Hypothalamus (tissue), 51 donors: ENCODE measurements at regions not wholly inside any gene's neighbourhood (a gene's known extent, or its start where the extent isn't known, plus 50 kb on each side); places are given as distances from the start of the nearest gene placed in this dataset.
A peak's percentile ranks its signal among the peaks of the same experiment; 100 is the strongest.

Experiments
- DNase-seq, 51 donors: peaks; one replicate each; lab custom pipeline; 2025; lab: John Stamatoyannopoulos, UW

DNA sequence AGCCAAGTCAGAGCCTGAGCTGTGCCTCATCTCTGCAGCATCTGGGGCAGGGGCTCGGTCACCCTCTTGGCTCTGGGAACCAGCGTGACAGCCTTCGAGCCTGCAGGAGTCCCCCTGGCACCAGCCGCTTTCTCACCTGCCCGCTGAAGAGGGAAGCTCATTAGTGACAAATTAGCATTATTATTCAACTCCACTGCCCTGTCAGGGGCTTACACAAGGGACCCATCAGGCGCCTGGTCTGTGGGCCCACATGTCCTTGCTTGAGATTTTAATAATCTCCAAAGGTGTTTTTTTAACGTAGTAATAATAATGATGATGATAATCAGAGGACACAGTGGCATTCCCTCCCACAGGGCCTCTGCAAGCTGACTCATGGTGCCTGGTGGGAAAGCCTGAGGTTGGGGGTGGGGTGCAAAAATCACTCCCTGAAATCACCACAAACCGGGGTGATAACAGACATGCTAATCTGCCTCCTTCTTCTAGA is 98.1 kb upstream of the IGSF21 start:
- peak in 1 of 51 donors; percentile 22 for DNase-seq

DNA sequence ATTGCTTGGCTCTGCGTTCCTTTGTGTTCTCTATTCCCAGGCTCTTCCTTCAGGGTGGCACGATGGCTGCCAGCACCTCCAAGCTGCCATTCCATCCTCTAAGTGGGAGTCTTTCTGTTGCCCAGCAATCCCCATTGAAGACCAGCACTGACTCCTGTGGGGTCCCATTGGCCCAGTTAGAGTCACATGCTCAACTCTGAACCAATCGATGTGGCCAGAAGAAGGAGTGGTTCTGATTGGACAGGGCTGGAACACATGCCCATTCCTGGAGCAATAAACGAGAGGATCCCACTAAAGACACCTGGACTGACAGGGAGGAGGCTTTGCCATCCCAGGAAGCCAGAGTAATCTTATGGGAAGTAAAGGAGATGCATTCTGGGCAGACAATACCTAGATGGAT is 97.2 kb upstream of the IGSF21 start:
- no peak for DNase-seq

DNA sequence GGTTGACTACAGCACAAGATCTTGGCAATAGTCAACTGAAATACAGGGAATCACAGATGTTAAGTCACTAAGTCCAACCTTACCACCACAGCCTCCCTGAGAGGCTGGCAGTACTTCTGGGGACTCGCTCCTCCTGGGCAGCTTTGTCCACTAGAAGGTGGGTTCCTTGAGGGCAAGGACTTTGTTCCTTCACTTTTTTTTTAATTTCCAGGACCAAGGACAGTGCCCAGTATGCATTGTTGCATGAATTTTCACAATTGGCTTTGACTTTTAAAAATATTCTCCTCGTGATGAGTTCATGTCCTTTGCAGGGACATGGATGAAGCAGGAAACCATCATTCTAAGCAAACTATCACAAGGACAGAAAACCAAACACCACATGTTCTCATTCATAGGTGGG is 96.7 kb upstream of the IGSF21 start:
- no peak for DNase-seq

DNA sequence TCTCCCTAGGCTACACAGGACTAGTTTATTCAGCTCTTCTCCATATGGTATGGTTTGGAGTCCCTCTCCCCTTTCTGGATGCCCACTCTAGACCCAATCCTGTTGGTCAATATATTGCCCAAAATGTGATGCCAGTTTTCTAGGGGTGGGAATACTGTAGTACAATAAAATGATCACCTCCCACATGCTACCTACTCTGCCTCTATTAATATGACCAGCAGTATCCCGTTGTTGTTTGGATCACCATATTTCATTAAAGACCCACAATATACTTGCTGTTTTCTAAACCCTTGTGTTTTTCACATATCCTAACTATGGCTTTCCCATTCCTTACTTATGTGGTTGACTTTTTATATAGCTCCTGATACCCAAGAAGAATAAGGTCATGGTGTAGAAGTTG is 95.9 kb upstream of the IGSF21 start:
- no peak for DNase-seq

DNA sequence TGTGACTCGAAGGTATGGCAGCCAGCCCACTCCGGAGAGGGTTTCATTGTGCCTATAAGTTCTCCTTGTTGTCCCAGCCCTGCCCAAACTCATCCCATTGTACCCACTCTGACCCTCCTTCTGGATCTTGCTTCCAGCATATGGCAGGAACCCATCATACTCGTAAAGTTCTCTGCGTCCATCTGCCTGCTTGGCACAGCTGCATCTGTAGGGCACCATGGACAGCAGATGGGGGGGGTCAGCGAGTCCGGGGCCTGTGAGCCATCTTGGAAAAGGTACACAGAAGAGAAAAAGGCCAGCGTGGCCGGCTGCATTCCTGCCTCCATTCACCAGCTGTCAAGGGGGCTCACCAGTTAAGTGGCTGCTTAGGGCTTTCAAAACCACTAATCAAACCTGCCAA is 94.9 kb upstream of the IGSF21 start:
- DNase-seq: no peak

- no peak for DNase-seq
Measured at GRCh38 chr1:18013216-18013615, 94.4 kb upstream of the IGSF21 start.

DNA sequence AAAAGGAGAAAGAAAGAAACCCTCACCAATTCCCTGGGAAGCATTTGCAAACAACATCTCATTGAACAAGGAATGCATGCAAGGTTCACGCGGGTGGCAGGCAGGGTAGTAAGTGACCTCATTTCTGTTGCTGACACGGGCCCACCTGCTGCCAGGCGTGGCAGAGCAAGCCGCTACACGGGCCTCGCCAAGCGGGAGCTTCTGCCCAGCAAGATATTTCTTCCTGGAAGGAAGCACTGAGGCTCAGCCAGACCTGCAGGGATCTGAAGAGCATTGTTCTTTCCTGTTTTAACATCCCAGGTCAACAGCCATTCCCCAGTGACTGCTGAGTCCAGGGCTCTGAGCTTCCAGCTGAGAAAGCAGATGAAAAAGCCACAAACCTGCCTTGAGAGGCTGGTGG is 91.9 kb upstream of the IGSF21 start:
- no peak for DNase-seq

- no peak for DNase-seq
Measured at GRCh38 chr1:18018366-18018765, 89.2 kb upstream of the IGSF21 start.

DNA sequence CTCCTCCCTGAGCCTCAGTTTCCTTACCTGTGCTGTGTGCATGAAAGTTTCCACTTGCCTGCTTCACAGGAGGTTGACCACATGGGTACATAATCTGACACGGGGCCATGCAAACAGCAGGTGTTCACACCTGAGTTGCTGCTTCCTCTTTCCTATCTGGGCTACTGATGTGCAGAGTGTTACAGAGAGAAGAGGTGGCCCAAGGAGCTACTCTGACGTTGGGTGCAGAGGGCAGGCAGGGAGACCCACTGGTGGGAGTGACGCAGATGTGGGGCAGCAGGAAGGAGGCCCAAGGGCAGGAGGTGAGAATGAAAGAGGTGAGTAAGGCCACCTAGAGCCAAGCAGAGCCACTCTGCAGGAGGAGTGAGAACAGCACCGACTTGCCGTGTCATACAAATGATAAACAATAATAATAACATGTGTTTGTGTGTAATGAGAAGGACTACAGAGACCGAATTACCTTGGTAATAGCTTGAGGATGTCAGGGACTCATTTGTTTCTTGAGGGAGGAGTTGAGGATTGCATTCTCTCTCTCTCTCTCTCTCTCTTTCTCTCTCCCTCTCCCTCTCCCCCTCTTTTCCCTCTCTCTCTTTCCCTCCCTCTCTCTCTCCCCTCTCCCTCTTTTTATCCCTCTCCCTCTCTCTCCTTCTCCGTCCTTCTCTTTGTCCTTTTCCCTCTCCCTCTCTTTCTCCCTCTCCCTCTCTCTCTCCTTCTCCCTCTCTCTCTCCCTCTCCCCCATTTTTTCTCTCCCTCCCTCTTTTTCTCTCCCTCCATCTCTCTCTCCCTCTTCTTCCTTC is 87.4 kb upstream of the IGSF21 start:
- DNase-seq: no peak

DNA sequence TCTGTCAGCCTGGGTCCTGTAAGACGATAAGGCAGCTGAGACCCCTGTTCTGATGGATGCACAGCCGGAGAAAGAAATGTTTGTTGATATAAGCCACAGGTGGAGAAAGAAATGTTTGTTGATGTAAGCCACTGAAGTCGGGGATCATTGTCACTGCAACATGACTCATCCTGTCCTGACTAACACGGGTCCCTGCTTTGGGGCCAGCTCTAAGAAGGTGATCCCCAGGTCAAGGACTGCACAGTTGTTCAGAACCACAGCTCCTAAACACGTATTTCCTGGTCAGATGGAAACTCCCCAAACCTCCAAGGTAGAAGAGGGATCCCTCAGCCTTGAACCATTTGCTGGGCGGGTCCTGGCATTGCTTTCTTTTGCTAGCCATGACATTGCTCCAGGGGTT is 86.4 kb upstream of the IGSF21 start:
- no peak for DNase-seq

GRCh38 chr1:18032172-18032859 is 75.3 kb upstream of the IGSF21 start:
- DNase-seq: no peak

DNA sequence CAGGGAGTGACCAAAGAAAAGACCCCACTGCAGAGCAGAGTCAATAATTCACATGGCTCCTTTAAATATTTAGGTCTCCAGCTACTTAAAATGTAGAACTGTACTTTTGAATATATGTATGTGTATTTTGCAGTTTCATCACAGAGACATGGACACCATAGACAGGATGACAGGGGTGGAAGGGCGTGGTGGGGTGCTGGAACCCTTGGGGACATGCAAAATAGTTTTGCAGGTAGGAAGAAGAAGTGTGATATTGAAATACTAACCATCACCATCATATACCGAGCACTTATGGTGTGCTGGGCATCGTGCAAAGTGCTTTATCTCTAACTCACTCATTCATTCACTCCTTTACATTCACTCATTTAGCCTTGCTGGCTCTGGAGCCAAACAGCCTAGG is 72.5 kb upstream of the IGSF21 start:
- DNase-seq: no peak

DNA sequence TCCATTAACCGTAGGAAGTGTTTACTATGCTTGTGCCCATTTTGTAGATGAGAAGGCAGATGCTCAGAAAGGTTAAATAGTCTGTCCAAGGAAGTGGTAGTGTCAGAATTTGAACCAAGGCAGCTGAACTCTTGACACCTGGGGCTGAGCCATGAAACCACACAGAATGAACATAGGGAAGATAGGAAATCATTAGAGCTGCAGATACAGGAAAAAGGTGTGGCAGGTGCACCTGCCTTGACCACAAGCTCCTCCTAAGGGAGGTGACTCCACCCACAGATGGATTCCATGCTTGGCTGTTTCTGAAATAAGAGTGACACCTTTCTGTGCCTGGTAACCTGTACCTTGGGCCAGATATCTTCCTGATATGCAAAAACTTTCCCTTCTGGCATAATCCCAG is 69.9 kb upstream of the IGSF21 start:
- no peak for DNase-seq

GRCh38 chr1:18038051-18038450 is 69.5 kb upstream of the IGSF21 start:
- DNase-seq: no peak

DNA sequence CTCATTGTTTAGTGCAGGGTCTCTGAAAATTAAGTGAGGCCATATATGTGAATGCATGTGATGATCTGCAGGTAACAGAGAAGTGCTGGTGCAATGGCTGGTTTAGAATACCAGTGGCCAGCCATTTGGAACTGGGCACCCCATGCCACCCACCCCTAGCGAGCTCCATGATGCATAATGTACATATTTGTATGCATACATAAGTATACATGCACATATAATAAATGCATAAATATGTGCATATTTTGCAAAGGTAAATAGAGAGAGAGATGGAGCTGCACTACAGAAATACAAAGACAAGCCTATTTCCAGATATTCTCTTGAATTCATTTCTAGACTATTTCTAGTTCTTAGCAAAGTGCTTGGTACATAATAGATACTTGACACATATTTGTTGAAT is 68.5 kb upstream of the IGSF21 start:
- no peak for DNase-seq

DNA sequence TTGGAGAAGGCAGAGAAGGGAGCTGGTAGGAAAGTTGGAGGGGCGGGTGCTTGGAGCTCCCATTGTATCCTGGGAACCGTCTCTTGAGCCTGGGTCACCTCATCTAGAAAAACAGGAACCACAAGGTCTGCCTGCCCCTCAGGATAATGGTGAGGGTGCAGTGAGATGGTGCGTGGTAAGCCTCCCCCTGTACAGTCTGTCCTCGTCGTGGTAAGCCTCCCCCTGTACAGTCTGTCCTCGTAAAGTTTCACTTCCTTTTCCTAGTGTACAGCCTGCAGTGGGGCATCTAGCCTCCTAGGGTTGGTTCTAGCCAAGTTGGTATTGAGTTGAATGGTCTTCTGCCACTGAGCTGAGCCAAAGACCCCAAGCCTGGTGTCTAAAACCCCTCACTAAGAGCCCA is 66.5 kb upstream of the IGSF21 start:
- peak in 17 of 51 donors; percentile 1 to 30 (median 12) for DNase-seq

DNA sequence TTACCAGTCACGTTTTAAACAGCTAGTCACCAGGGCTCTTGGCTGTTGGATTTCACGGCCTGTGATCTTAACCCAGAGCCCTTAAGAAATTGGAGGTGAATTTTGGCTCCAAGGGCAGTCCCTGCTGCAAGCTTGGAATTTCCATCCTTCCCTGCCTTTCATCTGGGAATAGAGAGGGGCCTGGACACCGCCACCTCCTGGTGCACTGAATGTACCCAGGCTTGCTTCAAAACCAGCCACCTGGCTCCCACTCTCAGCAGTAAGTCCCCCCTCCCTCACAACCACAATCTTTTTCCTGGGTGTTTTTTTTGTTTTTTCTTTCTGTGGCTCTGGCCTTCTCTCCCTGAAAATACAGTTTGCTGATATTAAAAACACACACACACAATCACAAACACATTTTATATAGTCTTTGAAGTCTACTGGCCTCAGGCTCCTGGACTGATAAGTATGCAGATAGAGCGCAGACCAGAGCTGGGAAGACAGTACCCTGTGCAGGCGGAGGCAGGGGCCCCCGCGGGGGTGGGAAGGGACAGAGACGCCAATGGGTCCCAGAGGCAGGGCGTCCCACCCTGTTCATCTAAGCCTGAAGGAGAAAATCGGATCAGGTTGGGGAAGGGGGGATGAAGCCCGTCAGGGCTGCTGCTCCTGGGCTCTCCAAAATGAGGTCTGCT is 65.8 kb upstream of the IGSF21 start:
- no peak for DNase-seq

DNA sequence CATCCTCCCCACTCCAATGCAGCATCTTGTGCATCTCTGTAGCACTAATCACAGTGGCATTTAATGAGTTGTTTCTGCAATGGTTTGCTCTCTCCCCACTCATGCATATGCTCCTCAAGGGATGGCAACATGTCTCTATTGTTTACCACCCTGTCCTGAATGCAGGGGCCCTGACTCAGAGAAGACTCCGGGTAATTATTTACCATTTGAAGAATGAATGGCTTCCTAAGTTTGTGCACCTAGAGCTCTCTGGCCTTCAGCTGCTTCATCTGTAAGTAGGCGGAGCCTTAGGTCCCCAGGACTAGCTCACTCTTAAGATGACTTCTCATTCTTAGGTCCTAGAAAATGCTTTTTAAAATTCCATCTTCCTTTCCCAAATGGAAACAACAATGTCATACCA is 63.7 kb upstream of the IGSF21 start:
- DNase-seq: no peak

GRCh38 chr1:18045203-18045602 is 62.4 kb upstream of the IGSF21 start:
- DNase-seq: no peak

- DNase-seq: no peak
Measured at GRCh38 chr1:18045621-18046020, 62.0 kb upstream of the IGSF21 start.

- no peak for DNase-seq
Measured at GRCh38 chr1:18047122-18047521, 60.5 kb upstream of the IGSF21 start.

DNA sequence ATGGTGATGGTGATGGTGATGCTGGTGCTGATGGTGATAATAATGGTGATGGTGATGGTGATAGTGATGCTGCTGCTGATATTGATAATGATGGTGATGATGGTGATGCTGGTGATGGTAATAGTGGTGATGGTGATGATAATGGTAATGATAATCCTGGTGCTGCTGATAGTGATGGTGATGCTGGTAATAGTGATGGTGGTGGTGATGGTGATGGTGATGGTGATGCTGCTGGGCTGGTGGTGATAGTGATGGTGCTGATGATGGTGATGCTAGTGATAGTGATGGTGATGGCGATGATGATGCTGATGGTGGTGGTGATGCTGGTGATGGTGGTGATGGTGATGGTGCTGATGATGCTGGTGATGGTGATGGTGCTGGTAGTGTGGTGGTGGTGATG is 58.4 kb upstream of the IGSF21 start:
- no peak for DNase-seq
